Inferior parietal cortex (tissue), 1 donor: ENCODE measurements at regions not wholly inside any gene's neighbourhood (a gene's known extent, or its start where the extent isn't known, plus 50 kb on each side); places are given as distances from the start of the nearest gene placed in this dataset.

Source experiments
- DNase-seq: peaks from one replicate; pipeline ENCODE4 v3.0.0-alpha.2; 2016; ENCODE audit errors: extremely low spot score

GRCh38 chr14:99055019-99055418, 217.0 kb downstream of the BCL11B start:
- no peak for DNase-seq

GRCh38 chr14:99055816-99056215, 216.2 kb downstream of the BCL11B start:
- DNase-seq, result no peak

- DNase-seq, result no peak
These were observed 214.4 kb downstream of the BCL11B start for GRCh38 chr14:99057576-99058083.

GRCh38 chr14:99058542-99058941, 213.5 kb downstream of the BCL11B start:
- DNase-seq, result no peak

GRCh38 chr14:99062216-99062615, 209.8 kb downstream of the BCL11B start:
- no peak for DNase-seq

- no peak for DNase-seq
These were observed 209.1 kb downstream of the BCL11B start for GRCh38 chr14:99062772-99063418.

GRCh38 chr14:99063620-99064225, 208.3 kb downstream of the BCL11B start:
- no peak for DNase-seq

- DNase-seq, result no peak
These were observed 207.6 kb downstream of the BCL11B start for GRCh38 chr14:99064262-99064954.

- no peak for DNase-seq
These were observed 206.4 kb downstream of the BCL11B start for GRCh38 chr14:99065551-99065950.

GRCh38 chr14:99066378-99066777, 205.6 kb downstream of the BCL11B start:
- no peak for DNase-seq

GRCh38 chr14:99067141-99067920, 204.7 kb downstream of the BCL11B start:
- DNase-seq, result no peak

- DNase-seq, result no peak
These were observed 204.1 kb downstream of the BCL11B start for GRCh38 chr14:99067927-99068326.

GRCh38 chr14:99069946-99070345, 202.1 kb downstream of the BCL11B start:
- DNase-seq, result no peak

- no peak for DNase-seq
These were observed 199.6 kb downstream of the BCL11B start for GRCh38 chr14:99072433-99072832.

GRCh38 chr14:99072956-99073355, 199.0 kb downstream of the BCL11B start:
- no peak for DNase-seq

- no peak for DNase-seq
These were observed 198.6 kb downstream of the BCL11B start for GRCh38 chr14:99073431-99073830.

GRCh38 chr14:99075061-99075460, 196.9 kb downstream of the BCL11B start:
- no peak for DNase-seq

GRCh38 chr14:99075771-99076375, 196.1 kb downstream of the BCL11B start:
- no peak for DNase-seq

- DNase-seq, result no peak
These were observed 194.7 kb downstream of the BCL11B start for GRCh38 chr14:99077076-99077843.

- DNase-seq, result no peak
These were observed 194.2 kb downstream of the BCL11B start for GRCh38 chr14:99077844-99078236.

GRCh38 chr14:99078426-99078825, 193.6 kb downstream of the BCL11B start:
- DNase-seq, result no peak
